OCI-LY3 (cell line): ENCODE measurements at regions not wholly inside any gene's neighbourhood (a gene's known extent, or its start where the extent isn't known, plus 50 kb on each side); places are given as distances from the start of the nearest gene placed in this dataset.
"Not testable (repeated sequence)": the region's sequence is repeated elsewhere in the genome, so short reads cannot be mapped to it uniquely, and the experiment has no call there.

Source experiments
- H2AFZ ChIP-seq: fragments of 200-600, 300-600 bp; shearing (Covaris generic); 2 replicates; pipeline ENCODE4 v1.6.0; 2014; ENCODE audit warnings: antibody characterized with exemption, low read depth, low read length
- H3K27ac ChIP-seq: fragments of 200-600, 300-600 bp; sonication (generic); 2 replicates; pipeline ENCODE4 v1.5.1; 2014; ENCODE audit warnings: mild to moderate bottlenecking, low read length, moderate library complexity, mixed read lengths
- H3K27me3 ChIP-seq: fragments of 200-600, 300-600 bp; sonication (generic); 2 replicates; pipeline ENCODE4 v1.6.1; 2014; ENCODE audit warnings: low read depth, low read length, mixed read lengths
- H3K36me3 ChIP-seq: fragments of 200-600, 300-600 bp; sonication (generic); replicated peaks from 2 replicates; pipeline ENCODE3; 2014; ENCODE audit warnings: low read depth, low read length, mixed read lengths
- H3K4me1 ChIP-seq: fragments of 300-600, 200-600 bp; sonication (generic); 2 replicates; pipeline ENCODE4 v1.6.1; 2014; ENCODE audit warnings: low read length, mixed read lengths
- H3K4me2 ChIP-seq: fragments of 200-600, 300-600 bp; sonication (generic); 2 replicates; pipeline ENCODE4 v1.6.1; 2014; ENCODE audit warnings: low read length, mixed read lengths
- H3K4me3 ChIP-seq: fragments of 300-600, 200-600 bp; sonication (generic); 2 replicates; pipeline ENCODE4 v1.5.1; 2014; ENCODE audit warnings: antibody characterized with exemption, mild to moderate bottlenecking, low read length, moderate library complexity
- H3K79me2 ChIP-seq: fragments of 300-600, 200-600 bp; shearing (Covaris generic); 2 replicates; pipeline ENCODE4 v1.6.1; 2014; ENCODE audit warnings: mild to moderate bottlenecking, low read length, mixed read lengths
- H3K9ac ChIP-seq: fragments of 300-600, 200-600 bp; shearing (Covaris generic); 2 replicates; pipeline ENCODE4 v1.6.0; 2014; ENCODE audit warnings: mild to moderate bottlenecking, low read length, moderate library complexity
- H3K9me3 ChIP-seq: fragments of 200-600, 300-600 bp; shearing (Covaris generic); 2 replicates; pipeline ENCODE4 v1.6.1; 2014; ENCODE audit warnings: low read length, mixed read lengths; ENCODE audit not compliant: insufficient read depth
- H4K20me1 ChIP-seq: fragments of 200-600, 300-600 bp; sonication (generic); 2 replicates; pipeline ENCODE4 v1.6.1; 2016; ENCODE audit warnings: low read length, mixed read lengths; ENCODE audit not compliant: insufficient read depth
- EZH2phosphoT487 ChIP-seq: fragments of 200-600 bp; shearing (Covaris generic); IDR thresholded peaks from 2 replicates; pipeline ENCODE4 v1.6.1; 2018; ENCODE audit warnings: antibody characterized with exemption, mixed run types, low read depth
- TF ChIP-seq, protein P1 (sequence below): fragments of 200-600, 300-600 bp; sonication (generic); IDR thresholded peaks from 2 replicates; pipeline ENCODE4 v1.5.1; 2014; ENCODE audit warnings: antibody characterized with exemption, low read length, low read depth

GRCh38 chr14:105581551-105582341, 55.4 kb downstream of the TMEM121 start:
- Histone ChIP-seq H4K20me1 (no peaks in the 10 kb centered on the region), H3K9ac (peak overlapping the region; percentile 72), H3K36me3 (peaks cover 4% of the 10 kb centered on the region), H3K4me2 (peak overlapping the region; percentile 30), H3K9me3 (peaks cover 3% of the 10 kb centered on the region; the same call in 1 of the 2 replicates), H3K79me2 (peaks cover 25% of the 10 kb centered on the region), H3K4me1 (peaks cover 64% of the 10 kb centered on the region), H3K4me3 (peak overlapping the region; percentile 33; the same call in 1 of the 2 replicates), H3K27me3 (no peaks in the 10 kb centered on the region), H3K27ac (peak overlapping the region; percentile 87), H2AFZ (no peak overlapping the region)
- no peak for TF ChIP-seq EZH2phosphoT487
- TF ChIP-seq, protein P1, sequence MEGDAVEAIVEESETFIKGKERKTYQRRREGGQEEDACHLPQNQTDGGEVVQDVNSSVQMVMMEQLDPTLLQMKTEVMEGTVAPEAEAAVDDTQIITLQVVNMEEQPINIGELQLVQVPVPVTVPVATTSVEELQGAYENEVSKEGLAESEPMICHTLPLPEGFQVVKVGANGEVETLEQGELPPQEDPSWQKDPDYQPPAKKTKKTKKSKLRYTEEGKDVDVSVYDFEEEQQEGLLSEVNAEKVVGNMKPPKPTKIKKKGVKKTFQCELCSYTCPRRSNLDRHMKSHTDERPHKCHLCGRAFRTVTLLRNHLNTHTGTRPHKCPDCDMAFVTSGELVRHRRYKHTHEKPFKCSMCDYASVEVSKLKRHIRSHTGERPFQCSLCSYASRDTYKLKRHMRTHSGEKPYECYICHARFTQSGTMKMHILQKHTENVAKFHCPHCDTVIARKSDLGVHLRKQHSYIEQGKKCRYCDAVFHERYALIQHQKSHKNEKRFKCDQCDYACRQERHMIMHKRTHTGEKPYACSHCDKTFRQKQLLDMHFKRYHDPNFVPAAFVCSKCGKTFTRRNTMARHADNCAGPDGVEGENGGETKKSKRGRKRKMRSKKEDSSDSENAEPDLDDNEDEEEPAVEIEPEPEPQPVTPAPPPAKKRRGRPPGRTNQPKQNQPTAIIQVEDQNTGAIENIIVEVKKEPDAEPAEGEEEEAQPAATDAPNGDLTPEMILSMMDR = no peak

DNA sequence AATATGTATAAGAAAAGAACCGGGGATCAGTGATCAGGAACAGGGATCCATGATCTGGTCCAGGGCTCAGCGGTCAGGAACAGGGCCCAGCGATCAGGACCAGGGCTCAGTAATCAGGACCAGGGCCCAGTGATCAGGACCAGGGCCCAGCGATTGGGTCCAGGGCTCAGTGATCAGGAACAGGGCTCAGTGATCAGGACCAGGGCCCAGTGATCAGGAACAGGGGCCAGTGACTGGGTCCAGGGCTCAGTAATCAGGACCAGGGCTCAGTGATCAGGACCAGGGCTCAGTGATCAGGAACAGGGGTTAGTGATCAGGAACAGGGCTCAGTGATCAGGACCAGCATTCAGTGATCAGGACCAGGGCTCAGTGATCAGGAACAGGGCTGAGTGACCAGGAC, 56.3 kb downstream of the TMEM121 start:
- Histone ChIP-seq H3K9me3 (peaks cover 3% of the 10 kb centered on the region; the same call in 1 of the 2 replicates), H2AFZ (no peak overlapping the region), H3K4me3 (no peak overlapping the region; the same call in 1 of the 2 replicates), H3K9ac (peak overlapping the region; percentile 72), H3K79me2 (peaks cover 16% of the 10 kb centered on the region), H4K20me1 (no peaks in the 10 kb centered on the region), H3K27ac (peak overlapping the region; percentile 87), H3K27me3 (no peaks in the 10 kb centered on the region), H3K4me1 (peaks cover 55% of the 10 kb centered on the region), H3K4me2 (peak overlapping the region; percentile 30), H3K36me3 (peaks cover 4% of the 10 kb centered on the region)
- TF ChIP-seq, protein P1 = no peak
- TF ChIP-seq EZH2phosphoT487 = no peak

DNA sequence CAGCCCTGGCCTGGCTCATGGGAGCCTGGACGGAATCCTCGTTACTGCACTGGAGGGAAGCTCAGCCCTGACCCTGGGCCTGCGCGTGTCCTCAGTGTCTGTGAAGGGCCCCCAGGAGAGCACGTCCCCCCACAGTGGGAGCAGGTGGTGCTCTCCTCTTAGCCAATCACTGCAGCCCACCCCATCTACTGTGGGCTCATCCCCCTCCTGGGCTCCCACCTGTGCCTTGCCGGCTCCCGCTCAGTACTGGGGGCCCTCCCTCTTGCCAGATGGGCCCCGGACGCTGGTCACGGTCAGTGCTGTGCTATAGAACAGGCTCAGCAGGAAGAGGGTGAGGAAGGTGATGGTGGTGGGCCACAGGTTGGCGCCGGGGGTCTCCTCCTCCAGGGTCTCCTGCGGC, 57.5 kb downstream of the TMEM121 start:
- H2AFZ ChIP-seq, H3K79me2 ChIP-seq, H3K4me3 ChIP-seq, H4K20me1 ChIP-seq, H3K27me3 ChIP-seq, H3K36me3 ChIP-seq, H3K9me3 ChIP-seq, H3K4me2 ChIP-seq: not testable (repeated sequence)
- peaks cover 47% of the 10 kb centered on the region for H3K4me1 ChIP-seq
- H3K27ac ChIP-seq = peak overlapping the region; percentile 87
- peak overlapping the region; percentile 55; the same call in 1 of the 2 replicates for H3K9ac ChIP-seq

GRCh38 chr14:105585290-105585689, 58.9 kb downstream of the TMEM121 start:
- not testable (repeated sequence) for H3K9me3 ChIP-seq
- Histone ChIP-seq H3K27ac (peak overlapping the region; percentile 92), H3K4me2 (peak overlapping the region; percentile 38)

DNA sequence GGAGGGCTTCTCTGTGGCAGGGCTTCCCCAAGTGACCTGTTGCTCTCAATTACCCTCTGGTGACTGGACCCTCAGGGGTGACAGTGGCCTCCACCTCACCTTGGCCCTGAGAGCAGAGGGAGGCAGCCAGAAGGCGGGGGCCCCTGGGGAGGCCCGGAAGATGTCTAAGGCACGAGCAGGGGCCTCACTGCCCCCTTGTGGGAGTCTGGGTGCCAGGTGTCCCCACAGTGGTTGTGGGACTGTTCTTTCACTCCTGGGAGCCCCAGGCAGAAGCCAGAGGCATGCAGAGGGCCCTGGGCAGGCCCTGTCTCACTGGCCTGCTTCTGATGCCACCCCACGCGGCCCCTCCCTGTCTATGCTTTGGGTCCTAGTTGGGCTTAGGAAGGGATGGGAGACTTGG, 59.3 kb downstream of the TMEM121 start:
- not testable (repeated sequence) for H3K27me3 ChIP-seq, H4K20me1 ChIP-seq, H3K36me3 ChIP-seq, H2AFZ ChIP-seq, H3K79me2 ChIP-seq, H3K9me3 ChIP-seq
- H3K4me3 ChIP-seq = peak overlapping the region; percentile 9; the same call in 1 of the 2 replicates
- peaks cover 43% of the 10 kb centered on the region for H3K4me1 ChIP-seq
- peak overlapping the region; percentile 92 for H3K27ac ChIP-seq
- TF ChIP-seq, protein P1 = peak; percentile 33; the same call in 1 of the 2 replicates
- peak overlapping the region; percentile 77 for H3K9ac ChIP-seq
- peak overlapping the region; percentile 38 for H3K4me2 ChIP-seq

More at GRCh38 chr14:105585290-105585689, 58.9 kb downstream of the TMEM121 start:
- not testable (repeated sequence) for H3K79me2 ChIP-seq, H4K20me1 ChIP-seq, H2AFZ ChIP-seq, H3K36me3 ChIP-seq, H3K27me3 ChIP-seq
- Histone ChIP-seq H3K9ac (peak overlapping the region; percentile 77), H3K4me1 (peaks cover 47% of the 10 kb centered on the region), H3K4me3 (peak overlapping the region; percentile 9; the same call in 1 of the 2 replicates)

DNA sequence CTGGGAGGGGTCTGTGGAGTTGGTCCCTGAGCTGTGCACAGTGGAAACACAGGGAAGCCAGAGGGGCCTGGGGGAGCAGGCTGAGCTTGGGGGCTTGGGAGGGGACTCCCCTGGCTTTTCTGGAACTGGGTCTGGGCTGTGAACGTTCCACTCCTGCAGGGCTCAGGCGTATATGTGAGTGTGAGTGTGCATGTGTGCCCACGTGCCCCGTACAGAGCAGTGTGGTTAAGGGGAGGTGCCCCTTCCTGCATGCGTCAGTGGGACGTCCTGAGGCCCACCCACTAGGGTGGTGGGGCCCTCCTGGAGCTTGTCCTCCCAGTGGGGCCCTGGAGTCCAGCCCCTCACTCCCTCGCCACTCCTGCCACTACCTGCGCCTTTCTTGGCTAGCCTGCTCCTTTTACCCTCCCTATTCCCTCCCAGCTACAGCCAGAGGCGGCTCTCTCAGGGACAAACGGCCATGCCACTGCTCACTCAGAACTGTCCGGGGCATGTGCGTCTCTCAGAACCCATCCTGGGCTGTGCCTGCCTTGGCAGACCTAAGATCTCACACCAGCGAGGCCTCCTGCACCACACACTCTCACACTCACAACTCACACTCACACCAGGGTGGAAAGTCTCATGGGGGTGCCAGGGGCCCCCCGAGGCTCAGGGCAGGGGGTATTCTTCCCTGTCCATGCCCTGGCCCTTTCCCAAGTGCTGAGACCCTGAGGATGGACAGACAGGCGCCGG, 59.9 kb downstream of the TMEM121 start:
- H3K36me3 ChIP-seq, H3K4me3 ChIP-seq, H4K20me1 ChIP-seq, H3K27me3 ChIP-seq, H3K9me3 ChIP-seq, H3K79me2 ChIP-seq, H2AFZ ChIP-seq: not testable (repeated sequence)
- Histone ChIP-seq H3K4me2 (peak overlapping the region; percentile 48), H3K9ac (peak overlapping the region; percentile 77), H3K4me1 (peaks cover 38% of the 10 kb centered on the region), H3K27ac (peak overlapping the region; percentile 92)
